ENCODE measurements at regions not wholly inside any gene's neighbourhood (a gene's known extent, or its start where the extent isn't known, plus 50 kb on each side); places are given as distances from the start of the nearest gene placed in this dataset.

GRCh38 chr9:22331533-22331932, 115.1 kb upstream of the DMRTA1 start:
- Histone ChIP-seq H3K4me1 (ENCODE audit: control insufficient read depth in 5 of 5, insufficient read depth in 5 of 5, low read length in 5 of 5) (no peaks in the 10 kb centered on the region), H3K9ac (ENCODE audit: low read length in 5 of 5) (no peak overlapping the region), H3K4me3 (ENCODE audit: low read depth in 1 of 5, low read length in 5 of 5) (no peak overlapping the region), H3K27ac (ENCODE audit: low read depth, low read length) (no peak overlapping the region), H3K9me3 (ENCODE audit: control insufficient read depth in 5 of 5, low read length in 5 of 5) (no peaks in the 10 kb centered on the region), H3K36me3 (ENCODE audit: control insufficient read depth in 5 of 5, insufficient read depth in 5 of 5, low read length in 5 of 5) (no peaks in the 10 kb centered on the region), H3K27me3 (ENCODE audit: control insufficient read depth in 5 of 5, insufficient read depth in 4 of 5, low read length in 5 of 5) (no peaks in the 10 kb centered on the region)

- Histone ChIP-seq H3K4me3 (ENCODE audit: low read depth in 1 of 5, low read length in 5 of 5) (no peak overlapping the region), H3K9ac (ENCODE audit: low read length in 5 of 5) (no peak overlapping the region), H3K27me3 (ENCODE audit: control insufficient read depth in 5 of 5, insufficient read depth in 4 of 5, low read length in 5 of 5) (no peaks in the 10 kb centered on the region), H3K36me3 (ENCODE audit: control insufficient read depth in 5 of 5, insufficient read depth in 5 of 5, low read length in 5 of 5) (no peaks in the 10 kb centered on the region), H3K27ac (ENCODE audit: low read depth, low read length) (no peak overlapping the region), H3K9me3 (ENCODE audit: control insufficient read depth in 5 of 5, low read length in 5 of 5) (no peaks in the 10 kb centered on the region), H3K4me1 (ENCODE audit: control insufficient read depth in 5 of 5, insufficient read depth in 5 of 5, low read length in 5 of 5) (peaks cover 0 to 1% (median 0%) of the 10 kb centered on the region in 5 donors)
Observed at GRCh38 chr9:22332202-22332601, 114.4 kb upstream of the DMRTA1 start.

DNA sequence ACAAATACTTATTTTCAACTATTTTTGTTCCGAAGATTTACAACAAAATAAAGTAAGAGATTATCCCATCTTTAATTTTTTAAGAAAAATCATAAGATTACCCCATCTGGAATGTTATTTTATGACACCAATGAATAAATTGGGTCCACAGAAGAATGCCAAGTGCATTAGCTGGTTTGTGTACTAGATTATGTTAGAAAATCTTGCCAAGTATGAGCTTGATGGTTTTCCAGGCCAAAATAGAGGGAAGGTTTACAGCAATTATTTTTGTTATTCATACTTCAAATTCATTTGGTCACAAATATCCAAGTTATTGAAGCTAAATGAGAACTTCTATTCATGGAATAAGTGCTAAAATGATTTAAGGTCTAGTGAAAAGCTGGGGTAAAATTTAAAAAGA, 109.4 kb upstream of the DMRTA1 start:
- H3K4me1 ChIP-seq (ENCODE audit: control insufficient read depth in 5 of 5, insufficient read depth in 5 of 5, low read length in 5 of 5), result peaks cover 0 to 5% (median 2%) of the 10 kb centered on the region in 5 donors
- H3K9me3 ChIP-seq (ENCODE audit: control insufficient read depth in 5 of 5, low read length in 5 of 5), result no peaks in the 10 kb centered on the region
- H3K27ac ChIP-seq (ENCODE audit: low read depth, low read length), result no peak overlapping the region
- H3K9ac ChIP-seq (ENCODE audit: low read length in 5 of 5), result no peak overlapping the region
- no peaks in the 10 kb centered on the region for H3K36me3 ChIP-seq (ENCODE audit: control insufficient read depth in 5 of 5, insufficient read depth in 5 of 5, low read length in 5 of 5)
- no peaks in the 10 kb centered on the region for H3K27me3 ChIP-seq (ENCODE audit: control insufficient read depth in 5 of 5, insufficient read depth in 4 of 5, low read length in 5 of 5)
- H3K4me3 ChIP-seq (ENCODE audit: low read depth in 1 of 5, low read length in 5 of 5), result no peak overlapping the region

GRCh38 chr9:22342491-22343217, 104.0 kb upstream of the DMRTA1 start:
- Histone ChIP-seq H3K4me1 (ENCODE audit: control insufficient read depth in 5 of 5, insufficient read depth in 5 of 5, low read length in 5 of 5) (peaks cover 0 to 12% (median 6%) of the 10 kb centered on the region in 5 donors), H3K9ac (ENCODE audit: low read length in 5 of 5) (peak overlapping the region in 1 of 5 donors; percentile 8), H3K27ac (ENCODE audit: low read depth, low read length) (peak overlapping the region; percentile 59), H3K4me3 (ENCODE audit: low read depth in 1 of 5, low read length in 5 of 5) (no peak overlapping the region), H3K27me3 (ENCODE audit: control insufficient read depth in 5 of 5, insufficient read depth in 4 of 5, low read length in 5 of 5) (no peaks in the 10 kb centered on the region), H3K36me3 (ENCODE audit: control insufficient read depth in 5 of 5, insufficient read depth in 5 of 5, low read length in 5 of 5) (no peaks in the 10 kb centered on the region), H3K9me3 (ENCODE audit: control insufficient read depth in 5 of 5, low read length in 5 of 5) (no peaks in the 10 kb centered on the region)

DNA sequence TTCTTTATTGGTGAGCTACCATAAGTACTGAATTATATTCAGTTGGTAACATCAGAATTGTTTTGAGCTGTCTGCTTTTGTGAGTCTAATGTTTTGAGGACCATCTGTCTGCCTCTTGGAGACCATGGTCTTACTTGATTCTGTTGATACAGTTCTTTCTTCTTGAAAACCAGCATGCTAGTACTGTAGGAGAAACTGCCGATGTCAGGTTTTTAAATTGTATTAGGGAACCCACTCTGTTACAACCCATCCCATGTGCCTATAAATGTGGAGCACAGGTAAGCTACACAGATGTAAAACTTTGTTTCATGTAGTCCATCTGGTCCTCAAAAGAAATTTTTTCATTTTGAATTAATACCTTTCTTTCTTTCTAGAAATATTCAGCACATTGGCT, 103.4 kb upstream of the DMRTA1 start:
- Histone ChIP-seq H3K36me3 (ENCODE audit: control insufficient read depth in 5 of 5, insufficient read depth in 5 of 5, low read length in 5 of 5) (no peaks in the 10 kb centered on the region), H3K27me3 (ENCODE audit: control insufficient read depth in 5 of 5, insufficient read depth in 4 of 5, low read length in 5 of 5) (no peaks in the 10 kb centered on the region), H3K4me1 (ENCODE audit: control insufficient read depth in 5 of 5, insufficient read depth in 5 of 5, low read length in 5 of 5) (peaks cover 0 to 12% (median 6%) of the 10 kb centered on the region in 5 donors), H3K27ac (ENCODE audit: low read depth, low read length) (peak overlapping the region; percentile 59), H3K4me3 (ENCODE audit: low read depth in 1 of 5, low read length in 5 of 5) (no peak overlapping the region), H3K9me3 (ENCODE audit: control insufficient read depth in 5 of 5, low read length in 5 of 5) (no peaks in the 10 kb centered on the region), H3K9ac (ENCODE audit: low read length in 5 of 5) (peak overlapping the region in 1 of 5 donors; percentile 8)

- no peak overlapping the region for H3K27ac ChIP-seq (ENCODE audit: low read depth, low read length)
- H3K4me1 ChIP-seq (ENCODE audit: control insufficient read depth in 5 of 5, insufficient read depth in 5 of 5, low read length in 5 of 5), result no peaks in the 10 kb centered on the region
- no peaks in the 10 kb centered on the region for H3K27me3 ChIP-seq (ENCODE audit: control insufficient read depth in 5 of 5, insufficient read depth in 4 of 5, low read length in 5 of 5)
- H3K9ac ChIP-seq (ENCODE audit: low read length in 5 of 5), result no peak overlapping the region
- no peaks in the 10 kb centered on the region for H3K9me3 ChIP-seq (ENCODE audit: control insufficient read depth in 5 of 5, low read length in 5 of 5)
- H3K4me3 ChIP-seq (ENCODE audit: low read depth in 1 of 5, low read length in 5 of 5), result no peak overlapping the region
- H3K36me3 ChIP-seq (ENCODE audit: control insufficient read depth in 5 of 5, insufficient read depth in 5 of 5, low read length in 5 of 5), result no peaks in the 10 kb centered on the region
Observed at GRCh38 chr9:22354699-22355384, 91.8 kb upstream of the DMRTA1 start.

DNA sequence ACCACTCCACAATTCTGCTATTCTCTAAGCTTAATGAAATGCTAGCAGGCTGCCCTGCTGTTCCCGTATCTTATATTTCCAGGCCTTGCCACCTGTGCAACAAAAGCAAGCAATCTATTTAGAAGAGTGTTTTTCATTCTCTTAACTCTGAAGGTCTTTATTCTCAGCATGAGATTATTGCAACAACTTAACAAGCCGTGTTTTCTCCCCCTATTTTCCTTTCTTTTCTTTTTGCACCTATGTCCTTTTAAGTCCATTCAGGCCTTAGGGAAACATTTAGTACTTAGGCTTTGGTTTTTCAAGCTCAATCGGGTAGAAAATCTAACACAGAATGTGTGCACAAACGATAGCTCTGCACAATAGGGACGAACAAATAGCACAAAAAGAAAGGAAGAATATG, 89.6 kb upstream of the DMRTA1 start:
- Histone ChIP-seq H3K4me1 (ENCODE audit: control insufficient read depth in 5 of 5, insufficient read depth in 5 of 5, low read length in 5 of 5) (no peaks in the 10 kb centered on the region), H3K9me3 (ENCODE audit: control insufficient read depth in 5 of 5, low read length in 5 of 5) (no peaks in the 10 kb centered on the region), H3K36me3 (ENCODE audit: control insufficient read depth in 5 of 5, insufficient read depth in 5 of 5, low read length in 5 of 5) (no peaks in the 10 kb centered on the region), H3K4me3 (ENCODE audit: low read depth in 1 of 5, low read length in 5 of 5) (no peak overlapping the region), H3K27ac (ENCODE audit: low read depth, low read length) (no peak overlapping the region), H3K27me3 (ENCODE audit: control insufficient read depth in 5 of 5, insufficient read depth in 4 of 5, low read length in 5 of 5) (no peaks in the 10 kb centered on the region), H3K9ac (ENCODE audit: low read length in 5 of 5) (no peak overlapping the region)

- H3K4me3 ChIP-seq (ENCODE audit: low read depth in 1 of 5, low read length in 5 of 5), result no peak overlapping the region
- H3K27ac ChIP-seq (ENCODE audit: low read depth, low read length), result no peak overlapping the region
- H3K36me3 ChIP-seq (ENCODE audit: control insufficient read depth in 5 of 5, insufficient read depth in 5 of 5, low read length in 5 of 5), result no peaks in the 10 kb centered on the region
- peaks cover 0 to 3% (median 0%) of the 10 kb centered on the region in 5 donors for H3K9me3 ChIP-seq (ENCODE audit: control insufficient read depth in 5 of 5, low read length in 5 of 5)
- H3K27me3 ChIP-seq (ENCODE audit: control insufficient read depth in 5 of 5, insufficient read depth in 4 of 5, low read length in 5 of 5), result no peaks in the 10 kb centered on the region
- H3K4me1 ChIP-seq (ENCODE audit: control insufficient read depth in 5 of 5, insufficient read depth in 5 of 5, low read length in 5 of 5), result no peaks in the 10 kb centered on the region
- no peak overlapping the region for H3K9ac ChIP-seq (ENCODE audit: low read length in 5 of 5)
Observed at GRCh38 chr9:22363421-22363887, 83.2 kb upstream of the DMRTA1 start.

GRCh38 chr9:22373636-22374035, 73.0 kb upstream of the DMRTA1 start:
- peaks cover 0 to 10% (median 0%) of the 10 kb centered on the region in 5 donors for H3K4me1 ChIP-seq (ENCODE audit: control insufficient read depth in 5 of 5, insufficient read depth in 5 of 5, low read length in 5 of 5)
- no peaks in the 10 kb centered on the region for H3K27me3 ChIP-seq (ENCODE audit: control insufficient read depth in 5 of 5, insufficient read depth in 4 of 5, low read length in 5 of 5)
- no peaks in the 10 kb centered on the region for H3K9me3 ChIP-seq (ENCODE audit: control insufficient read depth in 5 of 5, low read length in 5 of 5)
- no peaks in the 10 kb centered on the region for H3K36me3 ChIP-seq (ENCODE audit: control insufficient read depth in 5 of 5, insufficient read depth in 5 of 5, low read length in 5 of 5)
- H3K4me3 ChIP-seq (ENCODE audit: low read depth in 1 of 5, low read length in 5 of 5), result no peak overlapping the region
- no peak overlapping the region for H3K9ac ChIP-seq (ENCODE audit: low read length in 5 of 5)
- no peak overlapping the region for H3K27ac ChIP-seq (ENCODE audit: low read depth, low read length)

- Histone ChIP-seq H3K9me3 (ENCODE audit: control insufficient read depth in 5 of 5, low read length in 5 of 5) (no peaks in the 10 kb centered on the region), H3K9ac (ENCODE audit: low read length in 5 of 5) (no peak overlapping the region), H3K4me3 (ENCODE audit: low read depth in 1 of 5, low read length in 5 of 5) (no peak overlapping the region), H3K36me3 (ENCODE audit: control insufficient read depth in 5 of 5, insufficient read depth in 5 of 5, low read length in 5 of 5) (no peaks in the 10 kb centered on the region), H3K27me3 (ENCODE audit: control insufficient read depth in 5 of 5, insufficient read depth in 4 of 5, low read length in 5 of 5) (no peaks in the 10 kb centered on the region), H3K4me1 (ENCODE audit: control insufficient read depth in 5 of 5, insufficient read depth in 5 of 5, low read length in 5 of 5) (peaks cover 0 to 10% (median 0%) of the 10 kb centered on the region in 5 donors), H3K27ac (ENCODE audit: low read depth, low read length) (no peak overlapping the region)
Observed at GRCh38 chr9:22374051-22374450, 72.6 kb upstream of the DMRTA1 start.
